Subcutaneous abdominal adipose tissue (tissue), 5 donors: ENCODE measurements at regions not wholly inside any gene's neighbourhood (a gene's known extent, or its start where the extent isn't known, plus 50 kb on each side); places are given as distances from the start of the nearest gene placed in this dataset.
"Not testable (repeated sequence)": the region's sequence is repeated elsewhere in the genome, so short reads cannot be mapped to it uniquely, and the experiment has no call there.

Experiments
- H3K27ac ChIP-seq: one replicate; pipeline ENCODE4 v1.7.0; 2013; ENCODE audit warnings: low read depth, mild to moderate bottlenecking, inconsistent platforms, low read length, moderate library complexity
- H3K27me3 ChIP-seq, 5 donors: one replicate each; pipeline ENCODE4 v1.7.0; 2013; ENCODE audit warnings: low read length in 5 of 5, inconsistent platforms in 1 of 5; ENCODE audit not compliant: control insufficient read depth in 5 of 5, insufficient read depth in 4 of 5
- H3K36me3 ChIP-seq, 5 donors: one replicate each; pipeline ENCODE4 v1.7.0; 2013; ENCODE audit warnings: low read length in 5 of 5; ENCODE audit not compliant: control insufficient read depth in 5 of 5, insufficient read depth in 5 of 5
- H3K4me1 ChIP-seq, 5 donors: one replicate each; pipeline ENCODE4 v1.7.0; 2013; ENCODE audit warnings: low read length in 5 of 5, mild to moderate bottlenecking in 3 of 5, moderate library complexity in 1 of 5; ENCODE audit not compliant: control insufficient read depth in 5 of 5, insufficient read depth in 5 of 5
- H3K4me3 ChIP-seq, 5 donors: one replicate each; pipeline ENCODE4 v1.7.0; 2013; ENCODE audit warnings: low read length in 5 of 5, low read depth in 1 of 5
- H3K9ac ChIP-seq, 5 donors: one replicate each; pipeline ENCODE4 v1.7.0; 2013; ENCODE audit warnings: low read length in 5 of 5, mild to moderate bottlenecking in 4 of 5, moderate library complexity in 3 of 5
- H3K9me3 ChIP-seq, 5 donors: one replicate each; pipeline ENCODE4 v1.7.0; 2013; ENCODE audit warnings: low read length in 5 of 5; ENCODE audit not compliant: control insufficient read depth in 5 of 5
- donor health status: healthy.
- donor health status: healthy.
- donor health status: healthy.
- donor health status: healthy.
- donor health status: healthy.

GRCh38 chr5:82967072-82967471, 110.1 kb downstream of the TMEM167A start:
- Histone ChIP-seq H3K27me3 (no peaks in the 10 kb centered on the region), H3K4me3 (no peak overlapping the region), H3K4me1 (no peaks in the 10 kb centered on the region), H3K36me3 (no peaks in the 10 kb centered on the region), H3K27ac (no peak overlapping the region), H3K9me3 (no peaks in the 10 kb centered on the region), H3K9ac (no peak overlapping the region)

GRCh38 chr5:82959466-82959865, 117.7 kb downstream of the TMEM167A start:
- Histone ChIP-seq H3K36me3 (no peaks in the 10 kb centered on the region), H3K4me3 (no peak overlapping the region)

GRCh38 chr5:82956600-82956999, 120.6 kb downstream of the TMEM167A start:
- peaks cover 0 to 7% (median 3%) of the 10 kb centered on the region in 5 donors for H3K9me3 ChIP-seq
- H3K9ac ChIP-seq: no peak overlapping the region
- H3K4me3 ChIP-seq: no peak overlapping the region
- no peaks in the 10 kb centered on the region for H3K4me1 ChIP-seq
- no peak overlapping the region for H3K27ac ChIP-seq
- H3K27me3 ChIP-seq: no peaks in the 10 kb centered on the region
- H3K36me3 ChIP-seq: no peaks in the 10 kb centered on the region

More at GRCh38 chr5:82959466-82959865, 117.7 kb downstream of the TMEM167A start:
- Histone ChIP-seq H3K27ac (no peak overlapping the region), H3K4me1 (no peaks in the 10 kb centered on the region), H3K9me3 (peaks cover 0 to 7% (median 3%) of the 10 kb centered on the region in 5 donors), H3K27me3 (no peaks in the 10 kb centered on the region), H3K9ac (no peak overlapping the region)

- Histone ChIP-seq H3K9me3 (peaks cover 0 to 7% (median 3%) of the 10 kb centered on the region in 5 donors), H3K27ac (no peak overlapping the region), H3K4me3 (no peak overlapping the region), H3K36me3 (no peaks in the 10 kb centered on the region), H3K9ac (no peak overlapping the region), H3K4me1 (no peaks in the 10 kb centered on the region), H3K27me3 (no peaks in the 10 kb centered on the region)
Measured at GRCh38 chr5:82952326-82952725, 124.9 kb downstream of the TMEM167A start.

GRCh38 chr5:82944267-82944666, 132.9 kb downstream of the TMEM167A start:
- H3K4me3 ChIP-seq, H3K9me3 ChIP-seq, H3K36me3 ChIP-seq, H3K27me3 ChIP-seq, H3K9ac ChIP-seq, H3K27ac ChIP-seq, H3K4me1 ChIP-seq: not testable (repeated sequence)

GRCh38 chr5:82942083-82942881, 134.9 kb downstream of the TMEM167A start:
- Histone ChIP-seq H3K4me1 (no peaks in the 10 kb centered on the region), H3K27ac (no peak overlapping the region), H3K9ac (no peak overlapping the region), H3K9me3 (no peaks in the 10 kb centered on the region), H3K4me3 (no peak overlapping the region), H3K36me3 (no peaks in the 10 kb centered on the region), H3K27me3 (no peaks in the 10 kb centered on the region)

GRCh38 chr5:82938901-82939725, 138.1 kb downstream of the TMEM167A start:
- H3K9me3 ChIP-seq: no peaks in the 10 kb centered on the region
- H3K36me3 ChIP-seq: no peaks in the 10 kb centered on the region
- no peaks in the 10 kb centered on the region for H3K27me3 ChIP-seq
- no peak overlapping the region for H3K27ac ChIP-seq
- no peak overlapping the region for H3K9ac ChIP-seq
- no peak overlapping the region for H3K4me3 ChIP-seq
- no peaks in the 10 kb centered on the region for H3K4me1 ChIP-seq

GRCh38 chr5:82932473-82933220, 144.5 kb downstream of the TMEM167A start:
- H3K4me3 ChIP-seq, H3K9ac ChIP-seq, H3K9me3 ChIP-seq, H3K27me3 ChIP-seq, H3K4me1 ChIP-seq, H3K36me3 ChIP-seq, H3K27ac ChIP-seq: not testable (repeated sequence)

GRCh38 chr5:82931110-82931509, 146.1 kb downstream of the TMEM167A start:
- Histone ChIP-seq H3K27me3 (no peaks in the 10 kb centered on the region), H3K36me3 (no peaks in the 10 kb centered on the region), H3K27ac (no peak overlapping the region), H3K4me1 (no peaks in the 10 kb centered on the region), H3K4me3 (no peak overlapping the region), H3K9me3 (no peaks in the 10 kb centered on the region), H3K9ac (no peak overlapping the region)

- peaks cover 0 to 6% (median 0%) of the 10 kb centered on the region in 5 donors for H3K4me1 ChIP-seq
- no peaks in the 10 kb centered on the region for H3K27me3 ChIP-seq
- H3K4me3 ChIP-seq: no peak overlapping the region
- H3K36me3 ChIP-seq: no peaks in the 10 kb centered on the region
- no peak overlapping the region for H3K9ac ChIP-seq
- H3K9me3 ChIP-seq: no peaks in the 10 kb centered on the region
- no peak overlapping the region for H3K27ac ChIP-seq
Measured at GRCh38 chr5:82925061-82925411, 152.2 kb downstream of the TMEM167A start.
